Tibial artery (tissue), 4 donors: ENCODE measurements at regions not wholly inside any gene's neighbourhood (a gene's known extent, or its start where the extent isn't known, plus 50 kb on each side); places are given as distances from the start of the nearest gene placed in this dataset.

Experiments
- DNase-seq, 2 donors: peaks; one replicate each; pipeline ENCODE4 v3.0.0-alpha.2; 2019
- H3K27ac ChIP-seq, 2 donors: fragments of 200-600 bp; sonication (generic) in 1 of 2; 1 replicate in 1 of 2; 2 replicates in 1 of 2; pipeline ENCODE4 v1.5.1; 2018 to 2019; ENCODE audit warnings: mild to moderate bottlenecking in 1 of 2
- H3K27me3 ChIP-seq, 2 donors: fragments of 200-600 bp; sonication (generic) in 1 of 2; one replicate each; pipeline versions ENCODE4 v1.5.1 to v1.6.0; 2016 to 2019
- H3K36me3 ChIP-seq, 3 donors: fragments of 200-600 bp; sonication (generic) in 2 of 3; one replicate each; pipeline ENCODE4 v1.5.1; 2016 to 2019; ENCODE audit warnings: mild to moderate bottlenecking in 2 of 3
- H3K4me1 ChIP-seq, 4 donors: fragments of 200-600 bp; sonication (generic) in 2 of 4; 1 replicate in 3 of 4; 2 replicates in 1 of 4; pipeline ENCODE4 v1.5.1; 2016 to 2019
- H3K4me3 ChIP-seq, 2 donors: fragments of 200-600 bp; sonication (generic) in 1 of 2; 1 replicate in 1 of 2; 2 replicates in 1 of 2; pipeline ENCODE4 v1.5.1; 2018 to 2019; ENCODE audit warnings: mild to moderate bottlenecking in 2 of 2
- H3K9me3 ChIP-seq, 3 donors: fragments of 200-600 bp; sonication (generic) in 1 of 3; one replicate each; pipeline ENCODE4 v1.5.1; 2016 to 2019
- intact Hi-C: fragments of 100-400 bp; cut with DNase I; formaldehyde crosslinking; loops from one replicate; pipeline ENCODE4 v1.15.0; 2023; ENCODE audit warnings: low total_unique reads
- TF ChIP-seq, protein P1 (sequence below), 2 experiments: fragments of 200-600 bp in 1 of 2; fragments of 450-650 bp in 1 of 2; IDR thresholded peaks; one replicate each; pipeline ENCODE4 v1.5.1; 2017 to 2019; ENCODE audit warnings: antibody characterized with exemption in 2 of 2, mild to moderate bottlenecking in 1 of 2, moderate library complexity in 1 of 2

DNA sequence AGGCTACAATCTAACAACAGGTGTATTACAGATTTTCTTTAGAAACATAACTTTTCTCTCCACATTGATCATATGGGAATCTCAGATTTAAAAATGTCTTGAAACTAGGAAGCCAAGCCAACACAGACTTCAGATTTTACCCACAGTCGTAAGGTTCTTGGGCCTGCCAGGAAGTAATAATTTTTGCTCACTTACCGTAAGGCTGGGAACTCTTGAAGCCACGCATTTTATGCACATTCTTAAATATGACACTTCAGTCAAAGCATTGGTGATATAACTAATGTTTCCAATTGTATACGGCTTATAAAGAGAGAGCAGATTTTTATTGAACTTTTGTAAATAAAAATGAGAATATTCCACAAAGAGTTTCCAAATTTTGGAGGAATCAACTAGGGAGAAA is 328.9 kb upstream of the TRPC7 start:
- Histone ChIP-seq H3K27me3 (no peaks in the 10 kb centered on the region), H3K4me1 (no peaks in the 10 kb centered on the region), H3K4me3 (no peak overlapping the region), H3K27ac (no peak overlapping the region), H3K36me3 (no peaks in the 10 kb centered on the region), H3K9me3 (peaks cover 0 to 4% (median 0%) of the 10 kb centered on the region in 3 donors)
- DNase-seq, result no peak
- TF ChIP-seq, protein P1, sequence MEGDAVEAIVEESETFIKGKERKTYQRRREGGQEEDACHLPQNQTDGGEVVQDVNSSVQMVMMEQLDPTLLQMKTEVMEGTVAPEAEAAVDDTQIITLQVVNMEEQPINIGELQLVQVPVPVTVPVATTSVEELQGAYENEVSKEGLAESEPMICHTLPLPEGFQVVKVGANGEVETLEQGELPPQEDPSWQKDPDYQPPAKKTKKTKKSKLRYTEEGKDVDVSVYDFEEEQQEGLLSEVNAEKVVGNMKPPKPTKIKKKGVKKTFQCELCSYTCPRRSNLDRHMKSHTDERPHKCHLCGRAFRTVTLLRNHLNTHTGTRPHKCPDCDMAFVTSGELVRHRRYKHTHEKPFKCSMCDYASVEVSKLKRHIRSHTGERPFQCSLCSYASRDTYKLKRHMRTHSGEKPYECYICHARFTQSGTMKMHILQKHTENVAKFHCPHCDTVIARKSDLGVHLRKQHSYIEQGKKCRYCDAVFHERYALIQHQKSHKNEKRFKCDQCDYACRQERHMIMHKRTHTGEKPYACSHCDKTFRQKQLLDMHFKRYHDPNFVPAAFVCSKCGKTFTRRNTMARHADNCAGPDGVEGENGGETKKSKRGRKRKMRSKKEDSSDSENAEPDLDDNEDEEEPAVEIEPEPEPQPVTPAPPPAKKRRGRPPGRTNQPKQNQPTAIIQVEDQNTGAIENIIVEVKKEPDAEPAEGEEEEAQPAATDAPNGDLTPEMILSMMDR (IDR thresholded peaks at IDR 0.05), result no peak
- intact Hi-C loops, result no loop called here

DNA sequence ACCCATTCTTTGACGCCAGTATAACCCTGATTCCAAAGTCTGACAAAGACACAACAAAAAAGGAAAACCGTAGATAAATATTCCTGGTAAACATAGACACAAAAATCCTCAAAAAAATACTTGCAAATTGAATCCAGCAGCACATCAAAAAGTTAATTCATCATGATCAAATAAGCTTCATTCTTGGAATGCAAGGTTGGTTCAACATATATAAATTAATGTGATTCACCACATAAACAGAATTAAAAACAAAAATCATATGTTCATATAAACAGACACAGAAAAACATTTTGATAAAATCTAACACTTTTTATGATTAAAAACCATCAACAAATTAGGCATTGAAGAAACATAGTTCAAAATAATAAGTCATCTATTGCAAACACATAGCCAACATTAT is 324.2 kb upstream of the TRPC7 start:
- Histone ChIP-seq H3K4me3 (no peak overlapping the region), H3K27ac (no peak overlapping the region), H3K36me3 (no peaks in the 10 kb centered on the region), H3K27me3 (no peaks in the 10 kb centered on the region), H3K9me3 (peaks cover 0 to 17% (median 6%) of the 10 kb centered on the region in 3 donors), H3K4me1 (no peaks in the 10 kb centered on the region)
- intact Hi-C loops, result no loop called here
- DNase-seq, result no peak
- TF ChIP-seq, protein P1 (IDR thresholded peaks at IDR 0.05), result no peak

DNA sequence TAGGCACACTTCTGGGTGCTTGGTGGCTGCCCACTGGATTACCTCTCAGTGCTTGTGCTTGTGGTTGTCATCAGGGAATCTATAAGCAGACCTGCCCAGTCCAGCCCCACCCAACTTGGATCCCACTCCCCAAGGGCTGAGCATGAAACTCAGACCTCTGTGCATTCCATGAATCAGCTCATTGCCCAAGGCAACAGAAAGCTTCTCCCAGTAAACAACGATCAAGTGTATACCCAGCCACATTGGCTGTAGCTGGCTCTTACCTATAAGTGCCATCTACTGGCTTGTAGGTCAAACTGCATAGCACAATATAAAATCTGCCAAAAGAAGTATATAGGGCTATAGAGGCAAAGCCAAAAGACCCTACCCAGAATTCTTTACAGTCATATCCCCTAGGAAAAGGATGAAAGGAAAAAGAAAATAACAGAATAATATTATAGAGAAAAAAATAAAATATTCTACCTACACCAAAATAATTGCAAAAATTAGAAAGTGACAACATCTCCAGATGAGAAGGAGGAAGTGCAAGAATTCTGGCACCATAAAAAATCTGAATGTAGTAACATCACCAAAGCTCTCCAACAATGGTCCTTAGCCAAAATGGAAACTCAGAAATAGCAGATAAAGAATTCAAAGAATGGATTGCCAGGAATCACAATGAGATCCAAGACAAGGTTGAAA is 321.0 kb upstream of the TRPC7 start:
- Histone ChIP-seq H3K27ac (no peak overlapping the region), H3K36me3 (no peaks in the 10 kb centered on the region), H3K27me3 (no peaks in the 10 kb centered on the region), H3K9me3 (peaks cover 0 to 17% (median 6%) of the 10 kb centered on the region in 3 donors), H3K4me3 (no peak overlapping the region), H3K4me1 (no peaks in the 10 kb centered on the region)
- TF ChIP-seq, protein P1 (IDR thresholded peaks at IDR 0.05), result no peak
- no peak for DNase-seq
- intact Hi-C loops, result no loop called here

DNA sequence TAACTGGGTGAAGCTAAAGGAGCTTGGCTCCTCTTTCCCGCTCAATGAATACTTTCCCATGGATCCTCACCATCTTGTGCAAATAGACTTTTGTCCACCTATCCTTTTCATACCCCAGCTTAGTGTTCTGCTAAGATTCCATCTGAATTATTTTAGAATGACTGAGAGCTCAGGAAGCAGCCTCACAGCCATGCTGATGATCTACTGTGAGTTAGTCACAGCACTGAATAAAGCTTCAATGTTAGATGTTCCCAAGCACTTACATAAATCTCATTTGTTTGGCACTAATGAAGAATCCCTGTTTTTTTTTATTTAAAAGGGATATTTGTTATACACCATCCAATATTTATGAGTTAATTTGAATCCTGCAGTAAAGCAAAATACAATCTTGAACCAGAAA is 317.6 kb upstream of the TRPC7 start:
- no peak overlapping the region for H3K4me3 ChIP-seq
- no peak overlapping the region for H3K27ac ChIP-seq
- no peaks in the 10 kb centered on the region for H3K27me3 ChIP-seq
- H3K36me3 ChIP-seq, result no peaks in the 10 kb centered on the region
- DNase-seq, result no peak
- TF ChIP-seq, protein P1 (IDR thresholded peaks at IDR 0.05), result no peak
- no peaks in the 10 kb centered on the region for H3K4me1 ChIP-seq
- H3K9me3 ChIP-seq, result peaks cover 0 to 9% (median 6%) of the 10 kb centered on the region in 3 donors
- intact Hi-C loops, result no loop called here

DNA sequence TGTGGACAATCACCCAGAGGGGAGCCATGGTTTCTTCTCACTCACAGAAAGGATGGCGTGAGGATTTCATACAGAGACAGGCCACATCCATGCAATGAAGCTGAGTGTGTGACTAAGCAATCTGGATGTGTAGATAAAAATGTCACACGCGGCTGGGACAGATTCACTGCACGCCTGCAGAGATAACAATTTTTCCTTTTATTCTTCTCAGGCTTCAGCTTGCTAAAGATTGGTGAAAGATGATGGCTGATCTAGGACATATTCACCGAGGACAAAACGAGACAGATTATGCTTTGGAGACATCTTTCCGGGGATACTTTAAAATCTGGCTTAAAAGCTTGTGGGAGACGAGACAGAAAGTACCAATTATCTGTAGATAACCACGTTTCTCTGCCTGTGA is 313.9 kb upstream of the TRPC7 start:
- intact Hi-C loops, result no loop called here

More for the DNA sequence above, 313.9 kb upstream of the TRPC7 start:
- Histone ChIP-seq H3K4me3 (no peak overlapping the region), H3K4me1 (no peaks in the 10 kb centered on the region), H3K27me3 (no peaks in the 10 kb centered on the region), H3K9me3 (no peaks in the 10 kb centered on the region), H3K36me3 (no peaks in the 10 kb centered on the region), H3K27ac (no peak overlapping the region)
- no peak for DNase-seq
- TF ChIP-seq, protein P1 (IDR thresholded peaks at IDR 0.05), result no peak
